Tibial nerve (tissue), 4 donors: ENCODE measurements at regions not wholly inside any gene's neighbourhood (a gene's known extent, or its start where the extent isn't known, plus 50 kb on each side); places are given as distances from the start of the nearest gene placed in this dataset.

Source experiments
- CTCF ChIP-seq, 5 experiments: fragments of 200-600 bp in 3 of 5; fragments of 450-650 bp in 2 of 5; sonication (generic) in 3 of 5; IDR thresholded peaks; one replicate each; pipeline ENCODE4 v1.5.1; 2016 to 2019; ENCODE audit warnings: antibody characterized with exemption in 5 of 5, mild to moderate bottlenecking in 3 of 5, moderate library complexity in 2 of 5
- EP300 ChIP-seq, 2 donors: sonication (generic); formaldehyde crosslinking; IDR thresholded peaks; one replicate each; pipeline ENCODE4 v1.6.1; 2017; ENCODE audit warnings: antibody characterized with exemption in 2 of 2, mild to moderate bottlenecking in 1 of 2
- POLR2A ChIP-seq, 2 donors: fragments of 450-650 bp; IDR thresholded peaks; one replicate each; pipeline ENCODE4 v1.6.1; 2017; ENCODE audit warnings: antibody characterized with exemption in 2 of 2, mild to moderate bottlenecking in 2 of 2, moderate library complexity in 2 of 2

- no peak for TF ChIP-seq POLR2A (IDR thresholded peaks at IDR 0.05)
- no peak for TF ChIP-seq CTCF (IDR thresholded peaks at IDR 0.05)
- TF ChIP-seq EP300 (IDR thresholded peaks at IDR 0.05) = no peak
Measured at GRCh38 chr5:99068944-99069650, 140.3 kb upstream of the CHD1 start.
